ENCODE measurements at regions not wholly inside any gene's neighbourhood (a gene's known extent, or its start where the extent isn't known, plus 50 kb on each side); places are given as distances from the start of the nearest gene placed in this dataset.

GRCh38 chr16:86917471-86918365 lies 339.4 kb downstream of the FOXL1 start:
- Histone ChIP-seq H3K9me3 (replicated peaks; ENCODE audit: low read length) (peaks cover 9% of the 10 kb centered on the region), H3K27me3 (ENCODE audit: control insufficient read depth, insufficient read depth, low read length) (no peaks in the 10 kb centered on the region), H3K9ac (ENCODE audit: low read depth, low read length) (no peak overlapping the region), H3K4me2 (ENCODE audit: low read length) (no peak overlapping the region), H3K4me1 (ENCODE audit: control insufficient read depth, insufficient read depth, low read length) (peaks cover 25% of the 10 kb centered on the region), H3K4me3 (ENCODE audit: low read length) (no peak overlapping the region), H3K36me3 (ENCODE audit: insufficient read depth, low read length) (peaks cover 11% of the 10 kb centered on the region)

GRCh38 chr16:86918637-86919036 lies 340.3 kb downstream of the FOXL1 start:
- H3K4me3 ChIP-seq (ENCODE audit: low read length), result no peak overlapping the region
- H3K27me3 ChIP-seq (ENCODE audit: control insufficient read depth, insufficient read depth, low read length), result no peaks in the 10 kb centered on the region
- peaks cover 11% of the 10 kb centered on the region for H3K36me3 ChIP-seq (ENCODE audit: insufficient read depth, low read length)
- H3K9ac ChIP-seq (ENCODE audit: low read depth, low read length), result peak overlapping the region; percentile 29
- H3K4me2 ChIP-seq (ENCODE audit: low read length), result no peak overlapping the region
- H3K9me3 ChIP-seq (replicated peaks; ENCODE audit: low read length), result peaks cover 9% of the 10 kb centered on the region
- H3K4me1 ChIP-seq (ENCODE audit: control insufficient read depth, insufficient read depth, low read length), result peaks cover 28% of the 10 kb centered on the region

- Histone ChIP-seq H3K27me3 (ENCODE audit: control insufficient read depth, insufficient read depth, low read length) (no peaks in the 10 kb centered on the region), H3K4me1 (ENCODE audit: control insufficient read depth, insufficient read depth, low read length) (peaks cover 32% of the 10 kb centered on the region), H3K4me2 (ENCODE audit: low read length) (no peak overlapping the region), H3K4me3 (ENCODE audit: low read length) (no peak overlapping the region), H3K9ac (ENCODE audit: low read depth, low read length) (peak overlapping the region; percentile 29), H3K36me3 (ENCODE audit: insufficient read depth, low read length) (peaks cover 11% of the 10 kb centered on the region), H3K9me3 (replicated peaks; ENCODE audit: low read length) (peaks cover 9% of the 10 kb centered on the region)
Measured at GRCh38 chr16:86919078-86919477, 340.7 kb downstream of the FOXL1 start.

GRCh38 chr16:86919578-86920305 lies 341.4 kb downstream of the FOXL1 start:
- Histone ChIP-seq H3K36me3 (ENCODE audit: insufficient read depth, low read length) (peaks cover 11% of the 10 kb centered on the region), H3K27me3 (ENCODE audit: control insufficient read depth, insufficient read depth, low read length) (no peaks in the 10 kb centered on the region), H3K4me1 (ENCODE audit: control insufficient read depth, insufficient read depth, low read length) (peaks cover 38% of the 10 kb centered on the region), H3K9ac (ENCODE audit: low read depth, low read length) (no peak overlapping the region), H3K4me2 (ENCODE audit: low read length) (no peak overlapping the region), H3K9me3 (replicated peaks; ENCODE audit: low read length) (peaks cover 9% of the 10 kb centered on the region), H3K4me3 (ENCODE audit: low read length) (no peak overlapping the region)

- Histone ChIP-seq H3K4me1 (ENCODE audit: control insufficient read depth, insufficient read depth, low read length) (peaks cover 42% of the 10 kb centered on the region), H3K4me3 (ENCODE audit: low read length) (no peak overlapping the region), H3K4me2 (ENCODE audit: low read length) (no peak overlapping the region), H3K27me3 (ENCODE audit: control insufficient read depth, insufficient read depth, low read length) (no peaks in the 10 kb centered on the region), H3K9ac (ENCODE audit: low read depth, low read length) (no peak overlapping the region), H3K36me3 (ENCODE audit: insufficient read depth, low read length) (peaks cover 11% of the 10 kb centered on the region), H3K9me3 (replicated peaks; ENCODE audit: low read length) (peaks cover 9% of the 10 kb centered on the region)
Measured at GRCh38 chr16:86921289-86921688, 342.9 kb downstream of the FOXL1 start.

GRCh38 chr16:86922311-86922710 lies 344.0 kb downstream of the FOXL1 start:
- peaks cover 11% of the 10 kb centered on the region for H3K36me3 ChIP-seq (ENCODE audit: insufficient read depth, low read length)
- H3K4me1 ChIP-seq (ENCODE audit: control insufficient read depth, insufficient read depth, low read length), result peaks cover 50% of the 10 kb centered on the region
- H3K9ac ChIP-seq (ENCODE audit: low read depth, low read length), result no peak overlapping the region
- H3K4me3 ChIP-seq (ENCODE audit: low read length), result no peak overlapping the region
- H3K4me2 ChIP-seq (ENCODE audit: low read length), result no peak overlapping the region
- no peaks in the 10 kb centered on the region for H3K27me3 ChIP-seq (ENCODE audit: control insufficient read depth, insufficient read depth, low read length)
- peaks cover 9% of the 10 kb centered on the region for H3K9me3 ChIP-seq (replicated peaks; ENCODE audit: low read length)

GRCh38 chr16:86923656-86924055 lies 345.3 kb downstream of the FOXL1 start:
- Histone ChIP-seq H3K4me3 (ENCODE audit: low read length) (peak overlapping the region; percentile 29), H3K4me1 (ENCODE audit: control insufficient read depth, insufficient read depth, low read length) (peaks cover 51% of the 10 kb centered on the region), H3K9ac (ENCODE audit: low read depth, low read length) (peak overlapping the region; percentile 35), H3K36me3 (ENCODE audit: insufficient read depth, low read length) (peaks cover 14% of the 10 kb centered on the region), H3K27me3 (ENCODE audit: control insufficient read depth, insufficient read depth, low read length) (no peaks in the 10 kb centered on the region), H3K4me2 (ENCODE audit: low read length) (no peak overlapping the region), H3K9me3 (replicated peaks; ENCODE audit: low read length) (peaks cover 9% of the 10 kb centered on the region)

- H3K4me2 ChIP-seq (ENCODE audit: low read length), result peak overlapping the region; percentile 54
- H3K4me3 ChIP-seq (ENCODE audit: low read length), result peak overlapping the region; percentile 29
- peaks cover 9% of the 10 kb centered on the region for H3K9me3 ChIP-seq (replicated peaks; ENCODE audit: low read length)
- H3K4me1 ChIP-seq (ENCODE audit: control insufficient read depth, insufficient read depth, low read length), result peaks cover 53% of the 10 kb centered on the region
- no peaks in the 10 kb centered on the region for H3K27me3 ChIP-seq (ENCODE audit: control insufficient read depth, insufficient read depth, low read length)
- peaks cover 14% of the 10 kb centered on the region for H3K36me3 ChIP-seq (ENCODE audit: insufficient read depth, low read length)
- peak overlapping the region; percentile 70 for H3K9ac ChIP-seq (ENCODE audit: low read depth, low read length)
Measured at GRCh38 chr16:86924537-86924936, 346.2 kb downstream of the FOXL1 start.

GRCh38 chr16:86925067-86925791 lies 346.9 kb downstream of the FOXL1 start:
- H3K4me1 ChIP-seq (ENCODE audit: control insufficient read depth, insufficient read depth, low read length), result peaks cover 59% of the 10 kb centered on the region
- H3K9me3 ChIP-seq (replicated peaks; ENCODE audit: low read length), result peaks cover 9% of the 10 kb centered on the region
- peak overlapping the region; percentile 70 for H3K9ac ChIP-seq (ENCODE audit: low read depth, low read length)
- no peaks in the 10 kb centered on the region for H3K27me3 ChIP-seq (ENCODE audit: control insufficient read depth, insufficient read depth, low read length)
- peak overlapping the region; percentile 49 for H3K4me2 ChIP-seq (ENCODE audit: low read length)
- peak overlapping the region; percentile 13 for H3K4me3 ChIP-seq (ENCODE audit: low read length)
- H3K36me3 ChIP-seq (ENCODE audit: insufficient read depth, low read length), result peaks cover 14% of the 10 kb centered on the region

GRCh38 chr16:86926181-86927094 lies 348.1 kb downstream of the FOXL1 start:
- H3K27me3 ChIP-seq (ENCODE audit: control insufficient read depth, insufficient read depth, low read length), result no peaks in the 10 kb centered on the region
- no peak overlapping the region for H3K4me2 ChIP-seq (ENCODE audit: low read length)
- peaks cover 70% of the 10 kb centered on the region for H3K4me1 ChIP-seq (ENCODE audit: control insufficient read depth, insufficient read depth, low read length)
- H3K9ac ChIP-seq (ENCODE audit: low read depth, low read length), result peak overlapping the region; percentile 10
- no peak overlapping the region for H3K4me3 ChIP-seq (ENCODE audit: low read length)
- peaks cover 3% of the 10 kb centered on the region for H3K9me3 ChIP-seq (replicated peaks; ENCODE audit: low read length)
- peaks cover 4% of the 10 kb centered on the region for H3K36me3 ChIP-seq (ENCODE audit: insufficient read depth, low read length)
